Testis (tissue), 2 donors: ENCODE measurements at regions not wholly inside any gene's neighbourhood (a gene's known extent, or its start where the extent isn't known, plus 50 kb on each side); places are given as distances from the start of the nearest gene placed in this dataset.

ENCODE experiments used
- DNase-seq: peaks from one replicate; pipeline ENCODE4 v3.0.0-alpha.2; 2019
- H3K27ac ChIP-seq, 2 donors: fragments of 200-600 bp; sonication (generic); one replicate each; pipeline ENCODE4 v1.5.1; 2019
- H3K27me3 ChIP-seq: fragments of 200-600 bp; sonication (generic); one replicate; pipeline ENCODE4 v1.5.1; 2019
- H3K36me3 ChIP-seq: fragments of 200-600 bp; sonication (generic); one replicate; pipeline ENCODE4 v1.5.1; 2017; ENCODE audit warnings: low read depth; ENCODE audit errors: missing control alignments
- H3K4me1 ChIP-seq: fragments of 200-600 bp; sonication (generic); one replicate; pipeline ENCODE4 v1.5.1; 2019
- H3K4me3 ChIP-seq, 2 donors: fragments of 200-600 bp; sonication (generic); one replicate each; pipeline ENCODE4 v1.5.1; 2017 to 2019
- H3K9me3 ChIP-seq: fragments of 200-600 bp; sonication (generic); one replicate; pipeline ENCODE4 v1.5.1; 2017
- POLR2A ChIP-seq: fragments of 450-650 bp; IDR thresholded peaks from one replicate; pipeline ENCODE4 v1.6.1; 2017; ENCODE audit warnings: antibody characterized with exemption, mild to moderate bottlenecking, moderate library complexity
- WGBS, 2 donors: methylation state at CpG; one replicate each; pipeline ENCODE4 v1.1.5; 2018; 5-methylcytosine and 5-hydroxymethylcytosine counted together
- intact Hi-C: fragments of 100-400 bp; cut with DNase I; formaldehyde crosslinking; loops from one replicate; pipeline ENCODE4 v1.15.1; 2023; ENCODE audit warnings: low total_unique reads
- TF ChIP-seq, protein P1 (sequence below), 3 experiments: fragments of 450-650 bp in 2 of 3; fragments of 200-600 bp in 1 of 3; sonication (generic) in 1 of 3; IDR thresholded peaks; one replicate each; pipeline ENCODE4 v1.5.1; 2016 to 2019; ENCODE audit warnings: antibody characterized with exemption in 3 of 3, mild to moderate bottlenecking in 2 of 3, moderate library complexity in 1 of 3

DNA sequence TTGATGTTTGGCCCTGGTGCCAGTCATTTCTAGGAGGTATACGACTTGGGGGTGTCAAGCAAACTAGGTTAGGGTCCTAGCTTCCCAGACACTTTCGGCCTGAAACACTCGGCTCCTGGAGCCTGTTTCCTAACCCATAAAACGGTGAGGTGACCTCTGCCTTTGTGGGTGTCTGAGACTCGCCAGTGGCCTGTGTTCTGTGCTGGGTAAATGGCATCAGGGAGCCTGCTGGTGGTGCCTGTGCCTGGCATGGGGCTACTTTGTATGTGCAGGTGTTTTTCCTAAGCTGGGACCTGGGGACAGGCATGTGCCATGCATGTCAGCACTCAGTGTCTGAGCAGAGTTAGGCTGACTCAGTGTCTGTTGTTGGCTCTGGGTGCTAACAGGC, 139.2 kb downstream of the GLI2 start:
- Histone ChIP-seq H3K4me3 (no peak overlapping the region), H3K27ac (no peak overlapping the region)
- 68 to 73% methylated on average over 5 of the region's 5 CpGs for WGBS, 2 donors

DNA sequence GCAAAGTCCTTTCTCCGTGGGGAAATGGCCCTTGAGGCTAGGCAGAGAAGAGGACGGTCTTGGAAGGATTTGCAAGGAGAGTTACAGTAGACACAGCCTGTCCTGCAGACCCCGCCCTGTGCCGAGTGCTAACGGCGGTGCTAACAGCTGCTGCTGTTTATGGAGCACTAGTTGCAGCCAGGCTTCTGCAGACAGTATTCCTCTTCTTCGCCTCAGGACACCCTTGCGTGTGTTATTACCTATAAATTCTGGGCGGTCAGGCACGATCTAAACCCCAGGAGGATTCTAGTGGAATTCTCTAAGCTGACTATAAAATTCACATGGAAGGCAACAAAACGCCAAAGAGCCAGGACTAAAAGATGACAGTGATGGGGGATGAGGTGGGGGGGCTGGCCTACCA, 139.8 kb downstream of the GLI2 start:
- H3K36me3 ChIP-seq, result no peaks in the 10 kb centered on the region
- 60 to 68% methylated on average over 11 of the region's 11 CpGs for WGBS, 2 donors
- H3K27ac ChIP-seq, result no peak overlapping the region
- H3K4me1 ChIP-seq, result peaks cover 16% of the 10 kb centered on the region
- TF ChIP-seq, protein P1, sequence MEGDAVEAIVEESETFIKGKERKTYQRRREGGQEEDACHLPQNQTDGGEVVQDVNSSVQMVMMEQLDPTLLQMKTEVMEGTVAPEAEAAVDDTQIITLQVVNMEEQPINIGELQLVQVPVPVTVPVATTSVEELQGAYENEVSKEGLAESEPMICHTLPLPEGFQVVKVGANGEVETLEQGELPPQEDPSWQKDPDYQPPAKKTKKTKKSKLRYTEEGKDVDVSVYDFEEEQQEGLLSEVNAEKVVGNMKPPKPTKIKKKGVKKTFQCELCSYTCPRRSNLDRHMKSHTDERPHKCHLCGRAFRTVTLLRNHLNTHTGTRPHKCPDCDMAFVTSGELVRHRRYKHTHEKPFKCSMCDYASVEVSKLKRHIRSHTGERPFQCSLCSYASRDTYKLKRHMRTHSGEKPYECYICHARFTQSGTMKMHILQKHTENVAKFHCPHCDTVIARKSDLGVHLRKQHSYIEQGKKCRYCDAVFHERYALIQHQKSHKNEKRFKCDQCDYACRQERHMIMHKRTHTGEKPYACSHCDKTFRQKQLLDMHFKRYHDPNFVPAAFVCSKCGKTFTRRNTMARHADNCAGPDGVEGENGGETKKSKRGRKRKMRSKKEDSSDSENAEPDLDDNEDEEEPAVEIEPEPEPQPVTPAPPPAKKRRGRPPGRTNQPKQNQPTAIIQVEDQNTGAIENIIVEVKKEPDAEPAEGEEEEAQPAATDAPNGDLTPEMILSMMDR (IDR thresholded peaks at IDR 0.05), result no peak
- no peak for TF ChIP-seq POLR2A
- H3K4me3 ChIP-seq, result no peak overlapping the region
- H3K27me3 ChIP-seq, result no peaks in the 10 kb centered on the region
- peak; percentile 65 for DNase-seq
- intact Hi-C loops, result no loop called here
- no peaks in the 10 kb centered on the region for H3K9me3 ChIP-seq

More for the DNA sequence above, 139.2 kb downstream of the GLI2 start:
- no peaks in the 10 kb centered on the region for H3K36me3 ChIP-seq
- no peak for TF ChIP-seq POLR2A
- TF ChIP-seq, protein P1 (IDR thresholded peaks at IDR 0.05), result no peak
- H3K27me3 ChIP-seq, result no peaks in the 10 kb centered on the region
- no peaks in the 10 kb centered on the region for H3K9me3 ChIP-seq
- DNase-seq, result no peak
- intact Hi-C loops, result no loop called here
- peaks cover 16% of the 10 kb centered on the region for H3K4me1 ChIP-seq

DNA sequence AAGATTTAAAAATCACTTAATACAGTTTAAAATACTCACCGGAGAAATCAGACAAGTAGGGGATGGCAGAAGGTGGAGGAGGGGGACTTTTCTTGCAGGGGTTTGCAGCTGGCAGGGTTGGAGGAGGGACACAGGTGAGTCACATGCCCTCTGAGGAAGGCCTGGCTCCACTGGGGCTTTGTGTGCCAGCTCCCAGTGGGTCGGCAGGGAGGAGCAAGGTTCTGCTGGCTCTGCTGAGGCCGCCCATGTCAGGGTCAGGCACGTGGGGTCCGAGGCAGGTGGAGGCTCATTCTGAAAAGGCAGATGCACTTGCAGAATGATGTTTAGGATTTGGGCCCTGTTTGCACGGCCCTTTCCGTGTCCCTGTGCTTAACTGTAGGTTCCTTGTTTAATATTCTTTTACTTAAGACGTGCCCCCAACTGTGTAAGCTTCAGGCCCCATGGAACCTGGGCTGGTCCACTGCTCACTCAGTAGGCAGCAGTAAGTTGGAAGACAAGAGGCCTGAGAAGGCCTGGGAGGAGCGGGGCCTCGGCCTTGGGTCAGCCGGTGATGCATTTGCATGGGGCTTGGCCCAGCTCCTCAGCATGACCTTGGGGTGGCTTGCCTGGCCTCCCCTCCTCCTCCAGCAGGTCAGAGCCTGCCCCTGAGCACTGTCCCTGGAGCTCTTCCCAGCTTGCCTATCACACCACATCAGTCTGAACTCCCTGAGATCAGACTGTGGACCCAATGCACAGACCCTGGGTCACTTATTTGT, 141.0 kb downstream of the GLI2 start:
- Histone ChIP-seq H3K27me3 (no peaks in the 10 kb centered on the region), H3K4me3 (no peak overlapping the region), H3K9me3 (no peaks in the 10 kb centered on the region), H3K27ac (no peak overlapping the region), H3K4me1 (peaks cover 16% of the 10 kb centered on the region), H3K36me3 (no peaks in the 10 kb centered on the region)
- WGBS, 2 donors, result 55 to 56% methylated on average over 10 to 11 of the region's 11 CpGs
- DNase-seq, result peak; percentile 76
- intact Hi-C loops, result no loop called here
- TF ChIP-seq, protein P1 (IDR thresholded peaks at IDR 0.05), result no peak
- no peak for TF ChIP-seq POLR2A

DNA sequence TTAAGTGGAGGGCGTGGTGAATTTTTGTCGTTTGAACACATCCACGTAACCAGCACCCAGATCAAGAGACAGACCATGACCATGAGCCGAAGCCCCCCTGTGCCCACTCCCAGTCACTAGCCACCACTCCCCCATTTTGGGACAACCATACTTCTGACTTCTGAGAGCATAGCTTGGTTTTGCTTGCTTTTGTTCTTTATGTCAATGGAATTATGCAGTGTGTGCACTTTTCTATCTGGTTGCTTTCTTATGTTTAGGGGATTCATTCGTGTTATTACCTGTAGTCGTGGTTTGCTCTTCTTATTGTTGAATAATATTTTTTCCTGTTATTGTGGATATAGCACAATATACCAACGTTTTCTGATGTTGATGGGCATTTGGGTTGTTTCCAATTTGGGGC, 141.7 kb downstream of the GLI2 start:
- no peak for DNase-seq
- Histone ChIP-seq H3K4me3 (no peak overlapping the region), H3K27me3 (no peaks in the 10 kb centered on the region), H3K4me1 (peaks cover 23% of the 10 kb centered on the region), H3K9me3 (no peaks in the 10 kb centered on the region), H3K36me3 (no peaks in the 10 kb centered on the region), H3K27ac (no peak overlapping the region)
- TF ChIP-seq, protein P1 (IDR thresholded peaks at IDR 0.05), result no peak
- no peak for TF ChIP-seq POLR2A
- 84 to 89% methylated on average over 7 of the region's 7 CpGs for WGBS, 2 donors
- intact Hi-C loops, result no loop called here

DNA sequence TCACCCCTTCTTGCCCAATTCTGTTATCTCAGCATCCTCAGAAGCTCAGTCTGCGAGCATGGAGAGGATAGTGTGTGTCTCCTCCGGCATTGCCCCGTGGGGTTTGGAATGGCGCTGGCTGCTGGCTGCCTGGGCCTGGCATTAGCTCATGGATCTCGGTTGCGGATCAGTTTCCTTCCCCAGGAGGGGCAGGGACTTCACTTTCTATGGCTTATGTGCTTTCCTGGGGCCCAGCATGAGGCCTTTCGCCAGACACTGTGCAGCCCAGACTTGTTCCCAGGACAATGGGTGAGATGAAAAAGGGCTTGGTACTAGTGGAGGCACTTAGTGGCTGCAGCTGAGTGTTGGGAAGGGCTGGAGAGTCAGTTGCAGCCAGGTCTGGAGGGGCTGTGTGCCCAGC, 143.3 kb downstream of the GLI2 start:
- Histone ChIP-seq H3K27me3 (no peaks in the 10 kb centered on the region), H3K36me3 (no peaks in the 10 kb centered on the region), H3K9me3 (no peaks in the 10 kb centered on the region), H3K4me3 (no peak overlapping the region), H3K27ac (no peak overlapping the region), H3K4me1 (peaks cover 26% of the 10 kb centered on the region)
- DNase-seq, result no peak
- TF ChIP-seq POLR2A, result no peak
- TF ChIP-seq, protein P1 (IDR thresholded peaks at IDR 0.05), result no peak
- WGBS, 2 donors, result 87 to 93% methylated on average over 7 of the region's 7 CpGs
- intact Hi-C loops, result no loop called here
